Nephron progenitor cell (in vitro differentiated cells): ENCODE measurements at regions not wholly inside any gene's neighbourhood (a gene's known extent, or its start where the extent isn't known, plus 50 kb on each side); places are given as distances from the start of the nearest gene placed in this dataset.
A peak's percentile ranks its signal among the peaks of the same experiment; 100 is the strongest.

Experiments
- DNase-seq: peaks from one replicate; pipeline ENCODE4 v3.0.0; 2021
- H3K27ac Mint-ChIP-seq: 2 replicates; pipeline ENCODE4 v1.8.0; 2021; ENCODE audit warnings: mild to moderate bottlenecking, moderate library complexity, mixed read lengths
- H3K27me3 Mint-ChIP-seq: 2 replicates; pipeline ENCODE4 v1.8.0; 2021; ENCODE audit warnings: mild to moderate bottlenecking, low read depth, mixed read lengths; ENCODE audit not compliant: poor library complexity
- H3K36me3 Mint-ChIP-seq: 2 replicates; pipeline ENCODE4 v1.8.0; 2021; ENCODE audit warnings: low read depth, mixed read lengths
- H3K4me1 Mint-ChIP-seq: 2 replicates; pipeline ENCODE4 v1.8.0; 2021; ENCODE audit warnings: mixed read lengths
- H3K4me3 Mint-ChIP-seq: 2 replicates; pipeline ENCODE4 v1.8.0; 2021; ENCODE audit warnings: mild to moderate bottlenecking, moderate library complexity, mixed read lengths
- H3K9me3 Mint-ChIP-seq: 2 replicates; pipeline ENCODE4 v1.8.0; 2021; ENCODE audit warnings: mild to moderate bottlenecking, moderate library complexity, mixed read lengths
- CTCF ChIP-seq: fragments of 200-600 bp; sonication (generic); IDR thresholded peaks from 2 replicates; pipeline ENCODE4 v1.5.0; 2021; ENCODE audit warnings: antibody characterized with exemption

GRCh38 chr15:95485367-95485766 is 845.1 kb upstream of the NR2F2 start:
- H3K36me3 Mint-ChIP-seq, result peaks cover 27% of the 10 kb centered on the region
- peaks cover 38% of the 10 kb centered on the region for H3K9me3 Mint-ChIP-seq
- H3K27me3 Mint-ChIP-seq, result no peaks in the 10 kb centered on the region
- no peak overlapping the region for H3K27ac Mint-ChIP-seq
- DNase-seq, result no peak
- H3K4me1 Mint-ChIP-seq, result no peaks in the 10 kb centered on the region
- no peak overlapping the region for H3K4me3 Mint-ChIP-seq
- TF ChIP-seq CTCF, result no peak

DNA sequence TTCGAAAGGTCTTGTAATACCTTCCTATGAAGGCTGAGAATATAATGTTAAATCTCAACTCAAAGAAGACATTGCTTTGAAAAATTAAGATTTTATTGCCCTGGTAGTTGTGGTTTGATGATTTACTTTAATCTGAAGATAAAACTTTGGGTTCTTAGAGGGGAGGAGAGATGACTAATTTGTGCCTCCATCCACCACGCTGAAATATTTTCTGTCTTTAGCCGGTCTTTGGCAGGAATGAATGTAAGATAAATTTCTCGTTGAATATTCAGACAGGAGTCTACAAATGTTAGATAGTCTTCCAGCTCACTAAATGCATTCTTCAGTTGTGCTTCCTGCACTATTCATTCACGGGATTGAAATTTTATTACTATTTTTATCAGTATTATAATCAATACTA is 844.3 kb upstream of the NR2F2 start:
- H3K9me3 Mint-ChIP-seq, result peaks cover 38% of the 10 kb centered on the region
- no peak for DNase-seq
- no peak for TF ChIP-seq CTCF

GRCh38 chr15:95489103-95489502 is 841.4 kb upstream of the NR2F2 start:
- H3K4me1 Mint-ChIP-seq, result peaks cover 20% of the 10 kb centered on the region
- H3K4me3 Mint-ChIP-seq, result no peak overlapping the region
- TF ChIP-seq CTCF, result no peak
- no peak for DNase-seq
- no peak overlapping the region for H3K27ac Mint-ChIP-seq
- peaks cover 23% of the 10 kb centered on the region for H3K36me3 Mint-ChIP-seq
- no peaks in the 10 kb centered on the region for H3K27me3 Mint-ChIP-seq
- peaks cover 24% of the 10 kb centered on the region for H3K9me3 Mint-ChIP-seq

More for the DNA sequence above, 844.3 kb upstream of the NR2F2 start:
- H3K27ac Mint-ChIP-seq, result no peak overlapping the region
- H3K4me3 Mint-ChIP-seq, result no peak overlapping the region
- peaks cover 27% of the 10 kb centered on the region for H3K36me3 Mint-ChIP-seq
- peaks cover 3% of the 10 kb centered on the region for H3K4me1 Mint-ChIP-seq
- H3K27me3 Mint-ChIP-seq, result no peaks in the 10 kb centered on the region

DNA sequence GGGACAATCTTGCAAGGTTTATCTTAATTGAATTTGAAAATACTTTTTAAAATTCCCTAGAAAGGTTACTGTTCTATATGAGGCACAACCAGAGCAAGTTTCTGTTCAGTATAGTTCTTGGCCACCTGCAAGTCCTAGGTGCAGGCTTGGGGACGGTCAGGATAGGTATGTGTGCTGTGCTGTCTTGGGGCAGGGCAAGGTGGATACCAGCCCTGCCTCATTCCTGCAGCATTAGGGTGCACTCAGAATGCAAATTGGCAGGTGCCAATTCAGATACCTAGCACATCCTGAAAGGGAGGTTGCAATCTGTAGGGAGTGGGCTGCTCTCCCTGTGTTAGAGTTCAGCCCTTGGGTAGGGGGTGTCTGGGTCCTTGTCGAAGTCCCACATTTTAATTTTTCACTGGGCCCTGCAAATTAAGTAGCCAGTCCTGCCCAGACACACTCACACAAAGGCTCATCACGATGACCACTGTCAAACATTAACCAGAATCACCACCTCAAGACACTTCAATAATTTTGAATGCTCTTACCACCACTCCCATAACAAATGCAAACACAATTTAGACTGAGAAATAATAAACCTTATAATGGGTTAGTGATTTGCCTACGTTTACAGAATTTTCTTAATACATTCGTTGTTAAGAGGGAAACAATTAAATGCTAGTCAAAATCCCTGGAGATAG is 838.0 kb upstream of the NR2F2 start:
- Mint-ChIP-seq H3K9me3 (no peaks in the 10 kb centered on the region), H3K36me3 (peaks cover 5% of the 10 kb centered on the region), H3K27me3 (no peaks in the 10 kb centered on the region), H3K4me3 (no peak overlapping the region), H3K4me1 (peaks cover 42% of the 10 kb centered on the region), H3K27ac (no peak overlapping the region)
- DNase-seq, result no peak
- no peak for TF ChIP-seq CTCF

- H3K27me3 Mint-ChIP-seq, result no peaks in the 10 kb centered on the region
- no peak overlapping the region for H3K4me3 Mint-ChIP-seq
- H3K9me3 Mint-ChIP-seq, result no peaks in the 10 kb centered on the region
- H3K36me3 Mint-ChIP-seq, result peaks cover 5% of the 10 kb centered on the region
- H3K27ac Mint-ChIP-seq, result peak overlapping the region; percentile 55
- peaks cover 56% of the 10 kb centered on the region for H3K4me1 Mint-ChIP-seq
- no peak for TF ChIP-seq CTCF
- DNase-seq, result no peak
Measured at GRCh38 chr15:95494971-95495541, 835.4 kb upstream of the NR2F2 start.

GRCh38 chr15:95497634-95498033 is 832.9 kb upstream of the NR2F2 start:
- peak overlapping the region; percentile 46 for H3K27ac Mint-ChIP-seq
- no peak for TF ChIP-seq CTCF

More at GRCh38 chr15:95497634-95498033, 832.9 kb upstream of the NR2F2 start:
- DNase-seq, result no peak
- Mint-ChIP-seq H3K9me3 (no peaks in the 10 kb centered on the region), H3K36me3 (peaks cover 5% of the 10 kb centered on the region), H3K4me1 (peaks cover 50% of the 10 kb centered on the region), H3K27me3 (no peaks in the 10 kb centered on the region), H3K4me3 (no peak overlapping the region)
